ENCODE measurements at regions not wholly inside any gene's neighbourhood (a gene's known extent, or its start where the extent isn't known, plus 50 kb on each side); places are given as distances from the start of the nearest gene placed in this dataset.

DNA sequence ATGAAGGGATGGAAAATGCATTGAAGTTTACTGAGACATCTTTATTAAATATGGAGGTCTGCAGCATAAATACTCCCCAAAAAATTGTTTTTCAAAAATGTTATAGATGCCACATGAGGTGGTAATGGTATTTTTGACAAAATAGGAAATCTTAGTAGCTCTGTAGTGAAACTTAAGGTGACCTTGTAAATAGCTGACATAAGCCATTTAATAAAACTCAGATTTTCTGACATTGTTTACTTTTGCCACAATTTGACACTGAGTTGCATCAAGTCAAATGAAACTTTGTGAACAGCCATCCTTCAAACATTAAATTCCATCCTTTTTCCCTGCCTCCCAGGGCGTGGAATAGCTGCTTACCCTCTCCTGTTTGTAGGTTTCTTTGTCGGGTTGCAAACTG is 953.1 kb downstream of the PCDH17 start:
- Histone ChIP-seq H3K79me2 (ENCODE audit: control insufficient read depth, insufficient read depth, low read length, unreplicated experiment) (no peaks in the 10 kb centered on the region), H3K4me3 (ENCODE audit: low read depth, low read length) (no peak overlapping the region)

DNA sequence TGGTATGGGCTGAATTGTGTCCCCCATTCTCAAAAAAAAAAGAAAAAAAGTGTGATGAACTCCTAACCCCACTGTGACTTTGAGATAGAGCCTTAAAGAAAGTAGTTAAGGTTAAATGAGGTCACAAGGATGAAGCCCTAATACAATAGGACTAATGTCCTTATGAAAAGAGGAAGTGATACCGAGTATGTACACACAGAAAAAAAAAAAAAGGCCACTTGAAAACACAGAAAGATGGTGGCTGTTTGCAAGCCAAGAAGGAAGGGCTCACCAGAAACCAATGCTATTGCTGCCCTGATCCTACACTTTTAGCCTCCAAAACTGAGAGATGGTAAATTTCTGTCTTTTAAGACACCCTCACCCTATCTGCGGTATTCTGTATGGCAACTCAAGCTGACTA is 955.6 kb downstream of the PCDH17 start:
- H3K27me3 ChIP-seq (ENCODE audit: insufficient read depth, low read length) = no peaks in the 10 kb centered on the region
- no peaks in the 10 kb centered on the region for H3K36me3 ChIP-seq (ENCODE audit: insufficient read depth, low read length)
- no peak overlapping the region for H3K27ac ChIP-seq (ENCODE audit: low read depth, low read length)
- no peaks in the 10 kb centered on the region for H3K79me2 ChIP-seq (ENCODE audit: control insufficient read depth, insufficient read depth, low read length, unreplicated experiment)
- no peak overlapping the region for H2AFZ ChIP-seq (ENCODE audit: low read length, unreplicated experiment)
- no peaks in the 10 kb centered on the region for H3K4me1 ChIP-seq (ENCODE audit: control insufficient read depth, insufficient read depth, low read length, unreplicated experiment)
- no peak overlapping the region for H3K4me3 ChIP-seq (ENCODE audit: low read depth, low read length)

More for the DNA sequence above, 953.1 kb downstream of the PCDH17 start:
- H2AFZ ChIP-seq (ENCODE audit: low read length, unreplicated experiment) = no peak overlapping the region
- H3K27me3 ChIP-seq (ENCODE audit: insufficient read depth, low read length) = no peaks in the 10 kb centered on the region
- H3K36me3 ChIP-seq (ENCODE audit: insufficient read depth, low read length) = no peaks in the 10 kb centered on the region
- H3K27ac ChIP-seq (ENCODE audit: low read depth, low read length) = no peak overlapping the region
- no peaks in the 10 kb centered on the region for H3K4me1 ChIP-seq (ENCODE audit: control insufficient read depth, insufficient read depth, low read length, unreplicated experiment)

DNA sequence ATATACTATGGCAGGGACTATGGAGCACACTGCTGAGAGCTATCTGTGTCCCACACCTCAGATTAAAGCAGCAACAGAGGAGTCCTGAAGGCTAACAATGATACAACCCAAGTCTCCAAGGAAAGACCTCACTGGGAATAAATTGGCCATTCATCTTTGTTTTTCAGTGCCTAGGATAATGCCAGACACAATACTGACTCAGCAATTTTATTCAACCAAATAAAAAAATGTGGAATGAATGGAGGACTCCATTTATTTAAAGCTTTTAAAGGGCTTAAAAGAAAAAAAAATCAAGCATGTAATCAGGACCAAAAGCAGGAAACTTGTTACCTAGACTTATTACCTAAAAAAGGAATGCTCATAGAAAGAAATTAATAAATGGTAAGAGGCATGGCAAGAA is 960.5 kb downstream of the PCDH17 start:
- Histone ChIP-seq H2AFZ (ENCODE audit: low read length, unreplicated experiment) (no peak overlapping the region), H3K4me1 (ENCODE audit: control insufficient read depth, insufficient read depth, low read length, unreplicated experiment) (no peaks in the 10 kb centered on the region), H3K79me2 (ENCODE audit: control insufficient read depth, insufficient read depth, low read length, unreplicated experiment) (no peaks in the 10 kb centered on the region), H3K27me3 (ENCODE audit: insufficient read depth, low read length) (no peaks in the 10 kb centered on the region), H3K36me3 (ENCODE audit: insufficient read depth, low read length) (no peaks in the 10 kb centered on the region), H3K4me3 (ENCODE audit: low read depth, low read length) (no peak overlapping the region), H3K27ac (ENCODE audit: low read depth, low read length) (no peak overlapping the region)

DNA sequence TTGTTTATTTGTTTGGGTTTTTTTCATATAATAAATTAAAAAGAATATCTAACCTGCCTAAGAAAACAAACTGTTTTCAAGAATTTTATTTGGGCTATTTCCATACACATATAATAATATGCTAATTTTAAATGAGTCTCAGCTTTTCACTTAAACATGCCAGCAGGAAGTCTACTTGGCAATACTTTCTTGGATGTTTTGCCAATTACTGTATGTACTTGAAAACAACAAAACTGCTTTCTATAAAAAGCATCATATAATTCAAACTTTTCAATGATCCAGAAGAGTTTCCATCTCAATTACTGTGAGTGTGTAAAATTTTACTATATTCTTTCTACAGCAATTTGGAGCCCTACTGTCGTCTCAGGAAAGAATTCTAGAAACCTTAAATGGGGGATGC is 961.2 kb downstream of the PCDH17 start:
- Histone ChIP-seq H3K79me2 (ENCODE audit: control insufficient read depth, insufficient read depth, low read length, unreplicated experiment) (no peaks in the 10 kb centered on the region), H3K27ac (ENCODE audit: low read depth, low read length) (no peak overlapping the region), H3K4me1 (ENCODE audit: control insufficient read depth, insufficient read depth, low read length, unreplicated experiment) (no peaks in the 10 kb centered on the region), H3K36me3 (ENCODE audit: insufficient read depth, low read length) (no peaks in the 10 kb centered on the region), H3K4me3 (ENCODE audit: low read depth, low read length) (no peak overlapping the region), H3K27me3 (ENCODE audit: insufficient read depth, low read length) (no peaks in the 10 kb centered on the region), H2AFZ (ENCODE audit: low read length, unreplicated experiment) (no peak overlapping the region)

DNA sequence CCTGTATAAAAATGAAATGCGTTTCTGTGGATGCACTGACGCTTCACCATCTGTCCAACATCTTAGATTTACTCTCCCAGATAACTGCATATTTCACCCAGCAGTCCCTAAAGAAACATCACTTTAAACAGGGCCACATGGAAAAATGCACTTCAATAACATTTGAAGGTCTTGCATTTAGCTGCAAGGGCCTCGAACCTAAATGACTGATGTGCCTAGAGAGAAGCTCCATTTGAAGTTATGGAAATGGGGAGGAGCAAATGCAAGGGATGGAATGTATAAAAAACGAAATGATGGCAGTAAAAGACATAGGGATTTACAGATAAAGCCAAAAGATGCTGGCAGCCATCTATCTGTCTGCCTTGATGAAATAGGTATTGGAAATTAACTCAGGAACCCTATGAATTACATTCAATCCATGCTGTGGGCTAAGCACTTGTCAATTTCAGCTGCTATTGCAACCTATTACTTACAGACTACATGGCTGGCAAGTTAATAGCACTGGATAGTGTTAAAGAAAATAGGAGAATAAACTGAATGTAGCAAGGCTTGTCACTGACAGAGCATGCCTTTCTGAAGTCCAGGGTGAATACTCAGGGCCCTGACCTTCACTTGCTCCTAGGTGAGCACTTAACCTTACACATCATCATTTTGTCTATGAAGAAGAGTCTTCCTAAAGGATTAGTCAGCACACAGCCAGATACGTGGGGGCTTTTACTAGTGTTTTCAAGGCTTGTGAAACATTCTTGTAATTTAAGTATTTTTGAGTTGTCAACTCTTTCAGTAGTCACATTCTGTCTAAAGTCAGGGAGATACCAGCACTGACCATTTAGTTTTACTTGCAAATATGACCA is 963.4 kb downstream of the PCDH17 start:
- Histone ChIP-seq H3K27me3 (ENCODE audit: insufficient read depth, low read length) (no peaks in the 10 kb centered on the region), H3K79me2 (ENCODE audit: control insufficient read depth, insufficient read depth, low read length, unreplicated experiment) (no peaks in the 10 kb centered on the region), H2AFZ (ENCODE audit: low read length, unreplicated experiment) (no peak overlapping the region), H3K36me3 (ENCODE audit: insufficient read depth, low read length) (no peaks in the 10 kb centered on the region), H3K27ac (ENCODE audit: low read depth, low read length) (no peak overlapping the region), H3K4me1 (ENCODE audit: control insufficient read depth, insufficient read depth, low read length, unreplicated experiment) (no peaks in the 10 kb centered on the region), H3K4me3 (ENCODE audit: low read depth, low read length) (no peak overlapping the region)

DNA sequence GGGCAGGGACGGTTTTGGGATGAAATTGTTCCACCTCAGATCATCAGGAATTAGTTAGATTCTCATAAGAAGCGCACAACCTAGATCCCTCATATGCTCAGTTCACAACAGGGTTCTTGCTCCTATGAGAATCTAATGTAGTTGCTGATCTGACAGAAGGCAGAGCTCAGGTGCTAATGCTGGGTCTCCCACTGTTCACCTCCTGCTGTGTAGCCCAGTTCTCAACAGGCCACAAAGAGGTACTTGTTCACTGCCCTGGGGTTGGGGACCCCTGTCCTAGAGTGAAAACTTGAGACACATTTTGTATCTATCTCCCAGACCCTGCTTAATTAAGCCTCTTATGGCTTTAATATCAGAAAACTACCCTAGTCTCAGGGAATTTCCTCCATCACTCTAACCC is 966.0 kb downstream of the PCDH17 start:
- Histone ChIP-seq H3K36me3 (ENCODE audit: insufficient read depth, low read length) (no peaks in the 10 kb centered on the region), H3K4me1 (ENCODE audit: control insufficient read depth, insufficient read depth, low read length, unreplicated experiment) (no peaks in the 10 kb centered on the region), H2AFZ (ENCODE audit: low read length, unreplicated experiment) (no peak overlapping the region), H3K27me3 (ENCODE audit: insufficient read depth, low read length) (no peaks in the 10 kb centered on the region), H3K4me3 (ENCODE audit: low read depth, low read length) (no peak overlapping the region), H3K27ac (ENCODE audit: low read depth, low read length) (no peak overlapping the region), H3K79me2 (ENCODE audit: control insufficient read depth, insufficient read depth, low read length, unreplicated experiment) (no peaks in the 10 kb centered on the region)

DNA sequence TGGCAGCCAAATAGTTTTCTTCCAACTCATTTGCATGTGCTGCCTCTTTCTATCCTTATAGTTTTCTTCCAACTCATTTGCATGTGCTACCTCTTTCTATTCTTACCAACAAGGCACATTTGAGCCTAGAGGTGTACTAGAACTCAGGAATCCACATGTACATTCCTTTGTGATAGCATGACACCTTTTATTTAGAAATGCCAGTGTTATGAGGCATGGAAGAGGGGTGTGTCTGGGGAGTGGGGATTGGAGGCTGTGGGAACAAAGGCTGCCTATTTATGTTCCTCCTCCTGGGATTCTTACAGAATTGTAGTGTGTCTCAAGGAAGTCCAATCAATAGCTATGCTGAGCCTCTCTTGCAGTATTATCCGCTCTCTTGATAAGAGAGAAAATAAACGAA is 966.7 kb downstream of the PCDH17 start:
- Histone ChIP-seq H3K79me2 (ENCODE audit: control insufficient read depth, insufficient read depth, low read length, unreplicated experiment) (no peaks in the 10 kb centered on the region), H3K4me1 (ENCODE audit: control insufficient read depth, insufficient read depth, low read length, unreplicated experiment) (no peaks in the 10 kb centered on the region), H3K27ac (ENCODE audit: low read depth, low read length) (no peak overlapping the region), H3K36me3 (ENCODE audit: insufficient read depth, low read length) (no peaks in the 10 kb centered on the region), H3K27me3 (ENCODE audit: insufficient read depth, low read length) (no peaks in the 10 kb centered on the region), H2AFZ (ENCODE audit: low read length, unreplicated experiment) (no peak overlapping the region), H3K4me3 (ENCODE audit: low read depth, low read length) (no peak overlapping the region)

DNA sequence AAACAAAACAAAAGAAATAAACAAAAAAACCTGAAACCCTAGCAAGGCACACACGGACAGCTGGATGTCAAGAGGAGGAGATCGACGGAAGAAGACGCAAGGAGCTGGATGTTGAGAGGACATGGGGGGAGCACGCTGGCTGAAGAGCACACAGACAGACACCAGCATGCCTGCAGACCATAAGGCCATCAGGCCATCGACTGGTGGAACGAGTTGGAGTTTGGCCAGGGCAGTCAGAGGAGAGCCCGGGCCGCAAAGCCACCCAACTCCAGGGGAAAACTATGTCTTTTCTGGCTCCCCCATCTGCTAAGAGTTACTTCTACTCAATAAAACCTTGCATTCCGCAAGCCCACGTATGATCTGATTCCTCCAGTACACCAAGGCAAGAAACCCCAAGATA is 979.6 kb downstream of the PCDH17 start:
- Histone ChIP-seq H2AFZ (ENCODE audit: low read length, unreplicated experiment) (no peak overlapping the region), H3K27me3 (ENCODE audit: insufficient read depth, low read length) (no peaks in the 10 kb centered on the region), H3K4me1 (ENCODE audit: control insufficient read depth, insufficient read depth, low read length, unreplicated experiment) (no peaks in the 10 kb centered on the region), H3K79me2 (ENCODE audit: control insufficient read depth, insufficient read depth, low read length, unreplicated experiment) (no peaks in the 10 kb centered on the region), H3K4me3 (ENCODE audit: low read depth, low read length) (no peak overlapping the region), H3K27ac (ENCODE audit: low read depth, low read length) (no peak overlapping the region), H3K36me3 (ENCODE audit: insufficient read depth, low read length) (no peaks in the 10 kb centered on the region)

DNA sequence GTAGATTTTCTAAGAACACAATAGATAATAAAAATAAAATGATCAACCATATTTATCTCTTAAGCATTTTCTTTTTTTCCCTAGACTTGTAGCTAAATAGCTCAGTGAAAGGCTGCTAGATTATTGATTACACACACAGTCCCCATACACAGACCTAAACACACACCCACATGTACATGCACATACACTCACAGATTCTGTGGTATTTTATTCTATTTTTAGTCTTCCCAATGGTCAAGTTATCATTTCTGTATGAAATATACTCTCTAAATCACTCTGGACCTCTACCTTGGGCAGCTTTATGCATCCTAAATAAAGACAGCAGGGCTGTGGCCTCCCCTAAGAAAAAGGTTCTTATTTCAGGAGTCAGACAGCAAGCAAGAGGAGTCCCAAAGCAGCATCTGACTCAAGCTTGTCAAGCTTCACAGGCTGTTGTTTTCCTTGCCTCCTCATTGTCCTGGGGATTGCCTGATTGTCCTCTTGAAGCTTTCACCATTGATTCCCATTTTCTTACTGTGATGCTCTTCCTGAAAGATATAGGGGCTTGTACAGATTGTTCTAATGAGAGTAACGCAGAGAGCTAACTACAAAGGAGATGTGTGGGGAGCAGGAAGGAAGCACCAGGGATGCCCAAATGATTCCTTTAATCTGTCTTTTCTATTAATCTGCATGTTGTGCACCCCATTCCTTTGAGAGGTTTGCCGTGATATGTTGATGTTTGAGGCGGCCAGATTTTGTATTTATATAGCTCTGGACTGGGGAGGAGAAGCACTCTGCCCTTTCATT is 986.5 kb downstream of the PCDH17 start:
- Histone ChIP-seq H3K79me2 (ENCODE audit: control insufficient read depth, insufficient read depth, low read length, unreplicated experiment) (no peaks in the 10 kb centered on the region), H3K4me1 (ENCODE audit: control insufficient read depth, insufficient read depth, low read length, unreplicated experiment) (no peaks in the 10 kb centered on the region), H3K36me3 (ENCODE audit: insufficient read depth, low read length) (no peaks in the 10 kb centered on the region), H3K4me3 (ENCODE audit: low read depth, low read length) (no peak overlapping the region), H3K27ac (ENCODE audit: low read depth, low read length) (no peak overlapping the region), H3K27me3 (ENCODE audit: insufficient read depth, low read length) (no peaks in the 10 kb centered on the region), H2AFZ (ENCODE audit: low read length, unreplicated experiment) (no peak overlapping the region)

DNA sequence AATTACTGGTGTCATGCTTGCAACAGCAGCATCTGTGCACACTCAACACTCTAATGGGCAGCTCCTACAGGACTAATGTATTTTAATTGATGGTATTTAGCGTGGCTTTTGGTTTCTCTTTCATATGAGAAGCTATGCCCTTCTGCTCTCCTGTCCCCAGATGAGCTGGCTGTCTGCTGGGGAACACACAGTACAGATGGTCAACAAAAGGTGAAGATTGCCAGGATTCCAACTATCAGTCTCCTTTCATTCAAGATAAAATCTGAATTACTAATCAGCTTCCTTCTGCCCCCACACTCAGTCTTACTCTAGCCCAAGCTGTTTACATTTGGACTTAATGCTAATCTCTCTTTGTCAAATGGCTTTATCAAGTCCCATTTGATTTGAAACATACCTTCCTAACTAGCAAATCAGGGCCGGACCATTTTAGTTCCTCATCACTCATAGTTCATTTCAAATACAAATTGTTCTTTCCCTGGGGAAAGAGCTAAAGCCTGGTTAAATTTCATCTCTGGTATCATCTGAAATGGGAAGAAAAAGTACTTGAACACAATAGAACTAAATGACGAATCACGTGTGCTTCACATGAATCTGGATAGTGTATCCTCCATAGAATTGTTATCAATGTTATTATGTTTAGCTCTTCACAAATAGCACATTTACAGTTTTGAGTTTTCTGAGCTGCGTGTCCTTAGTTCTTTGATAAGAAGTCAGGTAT is 988.0 kb downstream of the PCDH17 start:
- no peak overlapping the region for H3K27ac ChIP-seq (ENCODE audit: low read depth, low read length)
- H3K4me3 ChIP-seq (ENCODE audit: low read depth, low read length) = no peak overlapping the region
- no peak overlapping the region for H2AFZ ChIP-seq (ENCODE audit: low read length, unreplicated experiment)
- H3K4me1 ChIP-seq (ENCODE audit: control insufficient read depth, insufficient read depth, low read length, unreplicated experiment) = no peaks in the 10 kb centered on the region
- H3K79me2 ChIP-seq (ENCODE audit: control insufficient read depth, insufficient read depth, low read length, unreplicated experiment) = no peaks in the 10 kb centered on the region
- H3K27me3 ChIP-seq (ENCODE audit: insufficient read depth, low read length) = no peaks in the 10 kb centered on the region
- no peaks in the 10 kb centered on the region for H3K36me3 ChIP-seq (ENCODE audit: insufficient read depth, low read length)
